Left colon (tissue), 2 donors: ENCODE measurements at regions not wholly inside any gene's neighbourhood (a gene's known extent, or its start where the extent isn't known, plus 50 kb on each side); places are given as distances from the start of the nearest gene placed in this dataset.

Source experiments
- ATAC-seq: fragments of 200-7000 bp; cut with Tn5 transposase; one replicate; pipeline ENCODE4 v1.9.1; 2020; ENCODE audit warnings: mild to moderate bottlenecking, moderate library complexity
- DNase-seq, 2 donors: peaks; one replicate each; pipeline ENCODE4 v3.0.0-alpha.2; 2020
- intact Hi-C, 2 donors: fragments of 100-400 bp; cut with DNase I in 1 of 2; cut with micrococcal nuclease in 1 of 2; formaldehyde crosslinking; loops; one replicate each; pipeline versions ENCODE4 v1.11.2 to v1.14.0; 2022; cut with DNase I, micrococcal nuclease
- donor health status: DM: no; HTN: no; CAD: no.
- donor health status: DM: yes; HTN: yes; CAD: no.

DNA sequence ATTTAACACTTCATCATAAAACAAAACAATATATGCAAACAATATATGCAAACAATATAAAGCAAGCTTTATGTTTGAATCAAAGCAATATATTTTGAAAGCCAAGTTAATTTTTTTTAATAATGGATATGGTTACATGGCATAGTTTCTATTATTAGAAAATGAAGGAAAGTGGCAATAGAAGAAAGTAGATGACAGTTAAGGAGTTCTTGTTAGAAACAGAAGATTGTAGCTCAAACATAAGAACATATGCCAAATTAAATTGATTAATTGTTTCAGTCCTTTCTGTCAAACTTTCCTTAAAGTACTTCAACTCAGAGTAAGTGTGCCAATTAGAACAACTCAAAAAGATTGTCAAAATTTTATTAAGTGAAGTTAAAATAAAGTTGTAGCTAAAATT, 1248.3 kb downstream of the SLC16A7 start:
- DNase-seq (no peak), ATAC-seq (no peak)
- intact Hi-C loops: no loop called here

DNA sequence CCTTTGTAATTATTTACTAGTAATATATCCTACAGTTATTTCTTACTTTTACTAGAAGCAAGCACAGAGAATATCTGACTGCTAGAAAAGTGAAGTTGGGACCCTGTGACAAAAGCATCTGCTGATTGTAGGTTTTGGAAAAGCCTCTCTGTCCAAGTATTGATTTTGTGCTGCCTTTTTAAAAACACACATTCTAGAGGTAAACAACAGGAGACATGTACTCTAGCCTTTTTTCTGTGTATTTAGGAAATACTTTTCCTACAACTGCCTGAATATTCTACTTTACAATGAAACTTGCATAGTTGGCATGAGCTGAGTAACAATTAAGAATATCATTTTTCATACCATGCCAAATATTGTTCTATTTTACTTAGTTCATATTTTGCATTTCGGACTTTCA, 1249.0 kb downstream of the SLC16A7 start:
- no peak for DNase-seq
- ATAC-seq: no peak
- intact Hi-C loops: no loop called here

DNA sequence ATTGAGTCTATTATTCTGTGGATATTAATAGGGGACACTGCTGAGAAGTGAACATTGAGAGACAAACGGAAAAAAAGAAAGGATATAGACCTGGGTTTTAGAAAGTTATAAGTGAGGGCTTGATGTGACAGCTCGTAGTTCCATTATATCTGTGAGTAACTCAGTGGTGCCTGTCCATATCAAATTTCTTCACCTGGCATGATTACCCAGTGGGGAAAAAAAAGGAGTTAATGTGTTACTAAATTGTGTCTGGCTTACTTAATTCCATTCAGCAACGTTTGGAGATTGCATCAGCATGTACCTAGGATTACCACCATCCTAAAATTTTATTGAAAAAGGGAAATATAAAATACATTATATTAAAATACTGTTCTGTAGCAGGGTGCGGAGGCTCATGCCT, 1249.9 kb downstream of the SLC16A7 start:
- no peak for ATAC-seq
- intact Hi-C loops: no loop called here
- DNase-seq: no peak

DNA sequence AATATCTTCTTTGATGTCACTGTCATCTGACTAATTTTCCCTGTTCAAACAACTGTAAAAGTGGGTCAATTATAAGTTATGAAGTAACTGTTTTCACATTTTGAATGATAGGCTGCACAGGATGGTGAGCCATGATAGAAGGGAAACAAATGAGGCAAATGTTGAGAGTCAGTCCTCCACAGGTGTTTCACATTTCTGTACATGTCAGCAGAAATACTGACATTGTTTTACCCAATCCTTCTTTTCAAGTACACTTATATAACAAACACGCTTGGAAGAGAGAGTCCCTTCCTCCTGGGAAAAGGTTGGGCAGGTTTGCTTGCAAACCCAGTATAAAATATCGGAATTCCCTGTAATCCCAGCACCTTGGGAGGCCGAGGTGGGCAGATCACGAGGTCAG, 1251.5 kb downstream of the SLC16A7 start:
- DNase-seq (no peak), ATAC-seq (no peak)

DNA sequence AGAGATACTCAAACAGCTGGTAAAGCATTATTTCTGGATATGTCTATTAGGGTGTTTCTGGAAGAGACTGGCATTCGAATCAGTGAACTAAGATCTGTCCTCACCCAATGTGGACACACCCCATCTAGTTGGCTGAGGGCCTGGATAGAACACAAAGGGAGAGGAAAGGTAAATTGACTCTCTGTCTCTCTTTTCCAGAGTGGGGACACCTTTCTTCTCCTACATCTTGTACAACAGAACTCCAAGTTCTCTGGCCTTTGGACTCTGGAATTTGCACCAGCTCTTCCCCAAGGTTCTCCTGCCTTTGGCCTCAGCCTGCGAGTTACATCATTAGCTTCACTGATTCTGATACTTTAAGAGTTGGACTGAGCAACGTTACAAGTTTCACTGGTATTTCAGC, 1253.9 kb downstream of the SLC16A7 start:
- intact Hi-C loops: no loop called here
- no peak for ATAC-seq
- DNase-seq: no peak

More for the DNA sequence above, 1251.5 kb downstream of the SLC16A7 start:
- intact Hi-C loops: no loop called here

DNA sequence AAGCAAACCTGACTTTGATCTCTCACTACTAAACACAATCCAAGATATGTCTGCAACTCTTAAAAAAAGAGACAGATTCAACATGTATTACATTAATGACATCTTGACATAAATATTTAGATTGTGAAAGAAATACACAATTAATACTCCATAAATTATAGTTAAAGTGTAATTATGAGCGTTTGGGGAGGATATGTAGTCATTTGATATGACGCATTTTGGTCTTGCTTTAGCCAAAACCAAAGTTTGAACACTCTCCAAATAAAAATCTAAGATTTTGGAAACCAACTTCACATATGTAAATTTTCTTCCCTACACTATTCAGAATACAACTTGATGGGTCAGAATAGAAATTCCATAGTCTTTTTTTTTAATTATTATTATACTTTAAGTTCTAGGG, 1257.6 kb downstream of the SLC16A7 start:
- ATAC-seq (no peak), DNase-seq (no peak)
- intact Hi-C loops: no loop called here

DNA sequence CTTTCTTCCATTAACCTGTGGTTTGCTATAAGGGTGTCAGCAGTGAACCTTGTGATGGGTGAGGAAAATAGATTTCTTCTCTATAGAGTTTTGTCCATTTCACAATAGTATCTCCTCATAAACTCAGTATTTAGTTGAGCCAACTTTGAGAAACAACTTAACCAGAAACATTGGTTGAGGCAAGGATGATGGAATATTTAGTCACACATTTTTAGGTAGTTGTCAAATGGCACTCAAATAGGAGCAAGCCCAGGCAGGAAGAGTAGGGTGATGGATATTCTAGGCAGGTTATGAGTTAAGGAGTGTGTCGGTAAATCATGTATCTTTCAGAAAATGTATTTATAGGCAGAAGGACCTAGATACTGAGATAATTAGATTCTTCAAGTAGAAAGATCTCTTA, 1267.6 kb downstream of the SLC16A7 start:
- ATAC-seq: no peak
- DNase-seq: no peak
- intact Hi-C loops: no loop called here

DNA sequence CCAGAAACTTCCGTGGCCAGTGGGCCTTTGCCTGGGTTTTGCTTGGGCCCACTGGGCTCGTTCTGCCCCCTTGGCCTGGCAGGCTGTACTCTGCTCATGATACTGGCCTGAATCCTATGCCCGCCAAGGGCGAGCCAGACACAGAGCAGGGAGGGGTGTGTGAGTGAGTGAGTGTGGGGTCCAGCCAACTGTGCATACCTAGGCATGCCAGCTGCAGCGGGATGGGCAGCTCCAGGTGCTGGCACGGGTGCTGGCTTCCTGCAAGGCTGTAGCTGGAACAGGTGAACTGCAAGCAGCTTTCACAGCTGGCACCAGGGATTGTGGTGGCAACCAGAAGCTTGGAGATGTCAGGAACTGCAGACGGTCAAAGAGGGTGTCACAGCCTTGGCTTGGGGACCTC, 1276.4 kb downstream of the SLC16A7 start:
- DNase-seq: no peak
- ATAC-seq: no peak
- intact Hi-C loops: no loop called here

DNA sequence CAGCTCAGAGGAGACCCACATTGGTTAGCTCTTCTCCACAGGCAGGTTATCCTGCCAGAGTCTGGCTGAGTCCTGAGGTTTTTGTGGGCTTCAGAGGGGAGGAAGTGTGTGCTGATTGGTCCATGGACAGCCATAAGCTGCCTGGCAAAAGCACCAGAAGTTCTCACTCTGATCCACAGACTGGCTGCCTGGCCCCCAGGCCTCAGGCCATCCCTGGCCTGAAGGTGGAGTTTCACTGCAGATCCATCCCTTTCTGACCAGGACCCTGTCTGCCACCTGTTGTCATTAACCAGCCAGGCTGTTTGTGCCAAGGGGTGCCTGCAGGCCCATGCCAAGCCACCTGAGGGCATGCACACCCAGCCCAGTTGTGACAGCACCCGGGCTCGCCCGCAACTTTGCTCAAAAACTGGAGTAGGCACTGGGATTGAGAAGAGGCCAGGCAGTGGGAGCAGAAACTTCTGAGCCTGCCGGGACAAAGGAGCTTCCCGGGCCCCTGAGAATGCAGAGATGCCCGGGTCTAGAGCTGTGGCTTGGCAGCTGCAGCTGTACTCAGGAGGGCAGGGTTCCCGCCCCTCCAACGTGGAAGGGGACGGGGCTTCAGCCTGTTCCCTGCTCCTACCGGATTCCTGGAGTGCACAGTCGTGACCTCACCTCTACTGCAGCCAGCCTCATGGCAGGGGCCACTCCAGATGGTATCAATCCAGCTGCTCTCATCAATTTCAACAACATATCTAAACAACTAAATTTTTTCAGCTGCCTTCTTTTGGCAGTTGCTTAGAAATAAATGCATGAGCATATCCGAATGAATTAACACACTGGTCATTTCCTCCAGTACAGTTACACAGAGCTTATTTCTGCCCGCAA, 1277.3 kb downstream of the SLC16A7 start:
- intact Hi-C loops: no loop called here
- ATAC-seq (no peak), DNase-seq (no peak)

DNA sequence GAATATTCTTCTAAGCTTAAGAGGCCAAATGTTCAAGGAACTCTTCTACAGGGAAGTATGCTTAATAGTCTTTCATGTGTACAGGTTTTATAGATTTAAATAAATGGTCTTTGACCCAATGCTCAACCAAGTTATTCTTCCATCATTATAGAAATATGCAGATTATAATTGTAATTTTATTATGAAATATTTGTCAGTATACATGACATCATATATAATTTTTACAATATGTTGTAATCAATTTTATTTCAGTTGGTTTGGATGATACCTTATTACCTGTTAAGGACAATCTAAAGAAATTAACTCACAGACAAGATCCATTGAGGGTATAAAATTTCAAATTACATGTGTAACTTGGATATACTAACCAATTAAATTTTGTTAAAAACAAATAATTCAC, 1278.3 kb downstream of the SLC16A7 start:
- no peak for ATAC-seq
- intact Hi-C loops: no loop called here
- no peak for DNase-seq

DNA sequence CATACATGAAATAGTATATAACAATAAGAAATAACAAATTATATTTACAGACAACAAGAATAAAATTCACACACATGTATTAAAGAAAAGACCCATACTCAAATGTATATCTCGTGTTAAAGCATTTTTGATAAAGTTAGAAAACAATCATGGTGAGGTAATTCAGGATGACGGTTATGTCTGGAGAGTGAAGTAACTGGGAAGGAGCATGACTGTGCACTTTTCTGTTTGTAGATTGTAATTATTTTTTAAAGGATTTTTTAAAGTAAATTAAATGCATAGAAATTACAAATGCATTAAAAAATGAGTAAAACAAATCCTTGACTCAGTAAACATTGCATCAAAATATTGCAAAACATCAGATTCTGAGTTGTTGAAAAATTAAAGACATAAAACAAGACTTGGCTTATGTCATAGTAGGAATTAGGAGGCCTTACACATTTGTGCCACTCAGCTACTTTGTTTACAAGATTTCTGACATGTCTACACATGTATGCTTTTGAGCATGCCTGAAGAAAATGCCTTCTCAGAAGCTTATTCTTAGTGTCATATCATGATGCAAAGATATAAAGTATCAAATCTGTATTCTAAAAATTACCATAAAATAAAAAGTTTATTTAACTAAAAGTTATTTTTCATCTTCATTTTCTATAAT, 1325.1 kb downstream of the SLC16A7 start:
- ATAC-seq: no peak
- DNase-seq: no peak
- intact Hi-C loops: no loop called here

DNA sequence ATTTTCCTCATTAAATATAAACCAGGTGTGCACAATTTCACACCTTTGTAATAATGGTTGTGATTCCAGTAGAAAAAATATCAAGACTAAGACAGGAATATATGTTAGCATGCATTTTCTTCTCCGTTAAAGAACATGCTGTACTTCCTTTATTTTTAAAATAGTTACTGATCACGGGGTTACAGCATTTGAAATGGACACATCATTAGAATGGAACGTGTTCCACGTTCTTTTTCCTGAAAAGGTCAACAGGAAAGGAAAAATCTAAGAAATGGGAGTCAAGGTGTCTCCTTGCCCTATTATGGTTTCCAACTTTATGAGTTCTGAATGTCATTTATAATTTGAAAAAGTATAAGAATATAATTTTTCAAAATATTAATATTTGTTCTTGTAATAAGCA, 1325.7 kb downstream of the SLC16A7 start:
- DNase-seq (no peak), ATAC-seq (no peak)
- intact Hi-C loops: no loop called here

DNA sequence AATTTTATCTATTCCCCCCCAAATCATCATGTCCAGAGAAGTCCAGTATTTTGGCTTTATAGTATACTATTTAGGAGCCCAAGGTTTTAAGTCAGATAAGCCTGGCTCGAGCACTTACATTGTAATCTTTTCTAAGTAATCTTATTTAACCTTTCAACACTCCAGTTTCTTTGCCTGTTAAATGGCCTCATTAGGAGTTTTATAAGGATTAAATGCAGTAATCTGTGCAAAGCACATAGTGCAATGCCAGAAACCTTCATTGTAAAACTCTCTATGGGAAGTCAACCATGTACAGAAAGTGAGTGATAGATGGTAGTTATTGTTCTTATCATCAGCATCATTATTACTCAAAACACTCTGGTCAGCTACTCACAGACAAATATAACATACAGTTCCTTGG, 1330.4 kb downstream of the SLC16A7 start:
- ATAC-seq: no peak
- no peak for DNase-seq
- intact Hi-C loops: no loop called here

DNA sequence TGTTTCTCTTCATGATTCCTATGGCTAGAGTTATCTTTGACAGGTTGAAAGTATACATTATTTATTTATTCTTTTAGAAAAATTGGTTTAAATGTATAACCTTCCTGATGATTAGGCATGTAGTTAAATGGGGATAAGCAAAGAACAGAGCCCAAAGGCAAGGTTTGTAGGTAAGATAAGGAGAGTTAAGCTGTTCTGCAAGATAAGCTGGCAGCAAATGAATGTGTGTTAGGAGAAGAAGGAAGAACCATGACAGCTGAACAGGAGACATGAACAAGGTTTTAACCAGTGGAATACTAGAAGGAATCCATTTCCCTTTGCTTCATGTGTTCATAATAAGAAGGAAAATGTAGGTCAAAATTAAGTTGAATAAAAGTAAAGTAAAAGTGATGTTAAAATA, 1330.1 kb upstream of the USP15 start:
- DNase-seq (no peak), ATAC-seq (no peak)
- intact Hi-C loops: no loop called here

DNA sequence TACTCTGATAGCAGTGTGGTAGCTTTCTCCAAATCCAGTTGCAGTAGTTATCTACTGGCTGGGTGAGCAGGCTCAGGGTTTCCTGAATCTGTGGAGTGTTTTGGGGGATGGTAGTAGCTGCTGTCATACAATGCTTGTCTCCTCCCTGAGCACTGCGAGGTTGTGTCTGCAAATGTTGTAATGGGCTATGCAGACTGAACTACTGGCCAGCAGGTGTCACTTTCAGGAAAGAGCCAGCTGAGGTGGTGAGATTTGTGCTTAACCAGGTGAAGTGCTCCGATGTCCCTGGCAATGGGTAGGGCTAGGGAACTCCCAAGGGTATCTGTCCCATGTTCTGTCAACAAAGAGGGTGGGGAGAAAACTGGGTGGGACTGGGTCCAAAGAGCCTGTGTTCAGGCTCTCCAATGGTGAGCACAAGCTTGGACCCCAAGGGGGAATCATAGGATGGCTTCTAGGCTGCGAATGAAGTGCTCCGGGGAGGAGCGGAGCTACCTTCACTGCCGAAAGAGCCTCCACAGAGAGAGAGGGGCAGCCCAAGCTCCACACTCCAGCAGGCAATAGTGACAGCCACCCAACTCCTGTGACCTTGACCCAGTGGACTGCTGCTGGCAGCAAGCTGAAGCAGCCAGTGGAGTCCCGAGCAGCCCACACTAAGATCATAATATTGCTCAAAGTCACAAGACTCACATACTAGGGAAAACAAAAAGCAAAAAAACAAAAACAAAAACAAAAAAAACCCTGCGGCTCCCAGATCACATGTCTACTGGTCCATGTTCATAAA, 1324.0 kb upstream of the USP15 start:
- intact Hi-C loops: no loop called here
- no peak for ATAC-seq
- DNase-seq: no peak

DNA sequence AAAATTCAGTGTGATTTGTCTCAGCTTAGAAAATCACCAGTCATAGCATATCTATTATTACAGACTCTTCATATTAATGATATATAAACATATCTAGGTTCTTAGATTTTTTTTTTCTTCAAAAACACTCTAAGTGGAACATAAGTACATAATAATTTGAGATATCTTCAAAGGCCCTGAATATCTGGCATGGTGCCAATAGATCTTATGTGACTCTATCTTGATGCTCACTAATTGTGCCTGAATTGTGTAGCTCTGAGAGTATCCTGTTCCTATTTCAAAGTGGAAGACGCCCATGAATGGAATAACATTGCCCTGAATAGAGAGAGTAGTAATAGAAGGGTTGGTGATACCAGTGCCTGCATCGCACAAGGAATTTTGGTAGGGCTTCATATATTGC, 1312.7 kb upstream of the USP15 start:
- intact Hi-C loops: no loop called here
- ATAC-seq (no peak), DNase-seq (no peak)

DNA sequence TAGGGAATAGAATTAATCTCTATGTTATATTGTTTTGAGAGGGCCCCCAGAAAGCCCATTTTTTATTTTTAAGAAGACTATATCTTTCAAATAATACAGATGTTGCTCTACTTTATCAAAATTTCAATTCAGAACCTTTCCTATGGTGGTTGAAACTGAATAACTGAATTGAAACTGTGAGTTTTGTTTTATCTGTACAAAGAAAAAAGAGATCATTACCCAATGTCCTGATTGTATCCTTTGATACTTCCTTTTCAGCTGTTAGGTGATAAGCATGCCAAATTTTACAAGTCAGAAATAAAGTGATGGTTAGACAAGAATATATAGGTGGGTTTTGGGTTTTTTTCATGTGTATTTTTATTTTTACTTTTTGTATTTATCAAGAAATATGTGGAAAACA, 1293.1 kb upstream of the USP15 start:
- ATAC-seq (no peak), DNase-seq (no peak)
- intact Hi-C loops: no loop called here

DNA sequence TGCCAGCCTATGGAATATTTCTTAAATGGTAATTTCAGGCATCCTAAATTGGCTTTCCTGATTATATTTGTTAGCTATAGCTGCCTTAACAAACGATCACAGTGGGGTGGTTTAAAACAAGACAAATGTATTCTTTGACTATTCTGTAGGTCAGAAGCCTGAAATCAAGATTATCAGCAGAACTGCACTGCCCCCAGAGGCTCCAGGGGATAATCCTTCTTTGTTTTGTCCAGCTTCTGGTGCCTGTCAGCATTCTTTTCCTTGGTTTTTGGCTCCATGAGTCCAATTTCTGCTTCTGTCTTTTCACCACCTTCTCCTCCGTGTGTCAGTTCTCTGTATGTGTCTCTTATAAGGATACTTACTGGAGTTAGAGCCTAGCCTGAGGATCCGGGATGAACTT, 1282.2 kb upstream of the USP15 start:
- ATAC-seq: no peak
- intact Hi-C loops: no loop called here
- DNase-seq: no peak

DNA sequence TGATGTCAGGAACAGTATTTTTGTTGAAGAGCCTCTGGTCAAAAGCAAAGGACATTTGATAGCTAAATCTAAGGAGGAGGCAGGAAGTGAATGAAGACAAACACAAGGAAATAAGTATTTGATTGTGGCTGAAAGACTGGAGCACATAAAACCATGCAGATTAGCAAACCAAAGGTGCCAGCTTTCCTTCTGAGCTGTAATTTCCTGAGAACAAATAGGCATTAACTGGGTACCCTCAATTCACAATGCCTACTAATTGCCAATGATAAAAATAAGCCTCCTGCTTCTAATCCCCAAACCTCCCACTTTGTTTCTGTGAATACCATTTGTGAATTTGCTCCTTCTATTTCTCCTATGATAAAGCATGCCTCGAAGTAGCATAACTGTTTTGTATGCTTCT, 1279.6 kb upstream of the USP15 start:
- intact Hi-C loops: no loop called here
- ATAC-seq (no peak), DNase-seq (no peak)

DNA sequence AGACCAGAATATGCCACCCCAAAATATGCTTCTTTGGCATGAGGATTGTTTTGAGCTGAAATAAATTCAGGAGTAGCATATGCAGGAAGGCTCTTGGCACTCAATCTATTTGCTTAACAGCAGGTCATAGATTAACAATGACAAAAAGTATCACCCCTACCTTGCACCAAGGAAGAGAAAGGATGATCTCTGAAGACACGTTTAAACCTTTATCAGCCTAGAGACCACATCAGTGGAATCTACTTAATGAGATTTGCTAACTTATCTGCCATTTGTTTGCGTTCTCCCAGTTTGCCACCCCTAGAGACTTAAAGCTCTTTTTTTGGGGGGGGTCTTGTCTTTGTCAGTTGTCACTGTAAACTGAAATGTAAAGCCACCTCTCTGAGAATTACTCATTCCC, 1278.7 kb upstream of the USP15 start:
- ATAC-seq: no peak
- DNase-seq: no peak
- intact Hi-C loops: no loop called here
